ENCODE measurements at regions not wholly inside any gene's neighbourhood (a gene's known extent, or its start where the extent isn't known, plus 50 kb on each side); places are given as distances from the start of the nearest gene placed in this dataset.

DNA sequence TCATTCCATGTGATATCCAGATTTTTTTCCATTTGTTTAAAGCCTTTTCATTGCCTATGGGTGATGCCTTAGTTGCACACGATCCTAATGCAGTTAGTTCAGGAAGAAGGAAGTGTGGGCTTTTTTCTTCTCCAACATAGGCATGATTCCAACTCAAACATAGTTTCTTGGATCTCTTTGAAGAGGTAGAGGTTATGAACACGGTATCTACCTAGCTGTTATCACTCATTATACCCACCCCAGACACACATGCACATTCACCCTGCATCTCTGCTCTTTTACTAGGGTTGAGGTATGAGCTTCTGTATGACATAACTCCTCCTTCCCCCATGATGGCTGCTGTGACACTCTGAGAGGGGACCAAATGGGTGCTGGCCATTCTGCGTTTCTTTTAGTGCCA lies 122.1 kb upstream of the ZNF648 start:
- H3K4me3 Mint-ChIP-seq (ENCODE audit: unreplicated experiment) = no peak overlapping the region
- H3K4me1 Mint-ChIP-seq (ENCODE audit: unreplicated experiment) = peaks cover 28% of the 10 kb centered on the region

DNA sequence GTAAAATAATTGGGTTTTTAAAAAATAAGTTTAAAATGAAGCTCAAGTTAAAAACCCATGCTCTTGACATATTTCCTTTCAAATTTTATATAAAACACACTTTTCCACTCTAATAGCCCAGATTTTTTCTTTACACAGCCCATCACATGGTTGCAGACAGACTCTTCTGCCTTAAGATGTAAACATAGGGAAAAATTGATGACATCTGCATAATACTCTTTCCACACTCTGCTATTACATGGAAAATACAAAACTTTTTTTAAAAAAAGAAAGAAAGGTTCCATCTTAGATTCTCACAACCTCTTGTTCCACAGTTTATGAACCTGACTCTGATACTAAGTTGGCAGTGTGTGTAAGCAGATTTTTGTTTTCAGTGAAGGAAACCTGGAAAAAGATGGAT lies 120.8 kb upstream of the ZNF648 start:
- no peaks in the 10 kb centered on the region for H3K27me3 Mint-ChIP-seq (ENCODE audit: unreplicated experiment)
- H3K4me1 Mint-ChIP-seq (ENCODE audit: unreplicated experiment) = peaks cover 27% of the 10 kb centered on the region
- no peak for DNase-seq (ENCODE audit: extremely low spot score, unreplicated experiment)
- TF ChIP-seq, protein P1, sequence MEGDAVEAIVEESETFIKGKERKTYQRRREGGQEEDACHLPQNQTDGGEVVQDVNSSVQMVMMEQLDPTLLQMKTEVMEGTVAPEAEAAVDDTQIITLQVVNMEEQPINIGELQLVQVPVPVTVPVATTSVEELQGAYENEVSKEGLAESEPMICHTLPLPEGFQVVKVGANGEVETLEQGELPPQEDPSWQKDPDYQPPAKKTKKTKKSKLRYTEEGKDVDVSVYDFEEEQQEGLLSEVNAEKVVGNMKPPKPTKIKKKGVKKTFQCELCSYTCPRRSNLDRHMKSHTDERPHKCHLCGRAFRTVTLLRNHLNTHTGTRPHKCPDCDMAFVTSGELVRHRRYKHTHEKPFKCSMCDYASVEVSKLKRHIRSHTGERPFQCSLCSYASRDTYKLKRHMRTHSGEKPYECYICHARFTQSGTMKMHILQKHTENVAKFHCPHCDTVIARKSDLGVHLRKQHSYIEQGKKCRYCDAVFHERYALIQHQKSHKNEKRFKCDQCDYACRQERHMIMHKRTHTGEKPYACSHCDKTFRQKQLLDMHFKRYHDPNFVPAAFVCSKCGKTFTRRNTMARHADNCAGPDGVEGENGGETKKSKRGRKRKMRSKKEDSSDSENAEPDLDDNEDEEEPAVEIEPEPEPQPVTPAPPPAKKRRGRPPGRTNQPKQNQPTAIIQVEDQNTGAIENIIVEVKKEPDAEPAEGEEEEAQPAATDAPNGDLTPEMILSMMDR (IDR thresholded peaks at IDR 0.05) = no peak
- no peaks in the 10 kb centered on the region for H3K36me3 Mint-ChIP-seq (ENCODE audit: unreplicated experiment)
- H3K9me3 Mint-ChIP-seq (ENCODE audit: unreplicated experiment) = no peaks in the 10 kb centered on the region
- no peak overlapping the region for H3K4me3 Mint-ChIP-seq (ENCODE audit: unreplicated experiment)
- H3K27ac Mint-ChIP-seq (ENCODE audit: unreplicated experiment) = no peak overlapping the region

More for the DNA sequence above, 122.1 kb upstream of the ZNF648 start:
- Mint-ChIP-seq H3K9me3 (ENCODE audit: unreplicated experiment) (no peaks in the 10 kb centered on the region), H3K36me3 (ENCODE audit: unreplicated experiment) (no peaks in the 10 kb centered on the region), H3K27ac (ENCODE audit: unreplicated experiment) (no peak overlapping the region), H3K27me3 (ENCODE audit: unreplicated experiment) (no peaks in the 10 kb centered on the region)
- no peak for DNase-seq (ENCODE audit: extremely low spot score, unreplicated experiment)
- TF ChIP-seq, protein P1 (IDR thresholded peaks at IDR 0.05) = no peak

DNA sequence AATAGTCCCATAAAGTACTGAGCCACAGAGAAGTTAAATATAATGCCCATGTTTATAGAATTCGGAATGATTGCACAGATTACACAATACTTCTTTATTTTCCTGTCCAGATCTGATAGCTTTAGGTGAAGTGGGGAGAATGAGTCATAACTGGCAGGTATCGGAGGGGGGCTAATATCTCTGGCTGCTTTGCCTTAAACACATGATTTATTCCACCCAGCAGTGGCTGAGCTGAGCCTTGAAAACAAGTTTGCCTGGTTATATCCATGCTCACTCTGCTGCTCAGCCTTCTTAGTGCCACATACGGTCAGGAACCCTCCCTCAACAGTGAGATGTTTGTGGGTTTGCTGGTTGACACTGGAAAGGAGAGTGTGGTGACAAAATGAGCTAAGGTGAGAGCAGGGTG lies 119.7 kb upstream of the ZNF648 start:
- Mint-ChIP-seq H3K36me3 (ENCODE audit: unreplicated experiment) (no peaks in the 10 kb centered on the region), H3K27ac (ENCODE audit: unreplicated experiment) (no peak overlapping the region), H3K27me3 (ENCODE audit: unreplicated experiment) (no peaks in the 10 kb centered on the region), H3K4me3 (ENCODE audit: unreplicated experiment) (no peak overlapping the region), H3K4me1 (ENCODE audit: unreplicated experiment) (peaks cover 17% of the 10 kb centered on the region), H3K9me3 (ENCODE audit: unreplicated experiment) (no peaks in the 10 kb centered on the region)
- no peak for DNase-seq (ENCODE audit: extremely low spot score, unreplicated experiment)
- TF ChIP-seq, protein P1 (IDR thresholded peaks at IDR 0.05) = no peak

DNA sequence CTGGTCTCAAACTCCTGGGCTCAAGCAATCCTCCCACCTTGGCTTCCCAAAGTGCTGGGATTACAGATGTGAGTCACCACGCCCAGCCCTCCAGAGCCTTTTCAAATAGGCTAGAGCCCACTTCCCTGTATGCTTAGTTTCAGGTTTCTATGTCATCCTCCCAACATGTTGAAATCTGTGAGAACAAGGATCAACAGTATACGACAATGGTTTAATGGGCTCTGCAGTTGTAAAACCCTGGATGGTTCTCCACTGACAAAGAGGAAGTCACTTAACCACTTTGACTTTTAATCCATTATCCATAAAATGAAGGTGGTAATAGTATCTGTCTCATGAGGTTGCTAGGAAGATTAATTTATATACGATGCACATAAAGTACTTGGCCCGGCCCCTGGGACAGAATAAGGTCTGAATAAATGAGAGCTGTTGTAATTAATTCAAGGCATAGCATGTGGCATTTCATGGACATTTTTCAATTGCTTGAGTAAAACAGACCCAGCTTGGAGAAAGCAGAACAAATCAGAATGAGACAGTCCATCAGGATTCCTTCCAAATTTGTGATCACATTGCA lies 113.9 kb upstream of the ZNF648 start:
- TF ChIP-seq, protein P1 (IDR thresholded peaks at IDR 0.05) = no peak
- Mint-ChIP-seq H3K27me3 (ENCODE audit: unreplicated experiment) (no peaks in the 10 kb centered on the region), H3K4me3 (ENCODE audit: unreplicated experiment) (no peak overlapping the region), H3K4me1 (ENCODE audit: unreplicated experiment) (peaks cover 16% of the 10 kb centered on the region), H3K9me3 (ENCODE audit: unreplicated experiment) (no peaks in the 10 kb centered on the region), H3K36me3 (ENCODE audit: unreplicated experiment) (no peaks in the 10 kb centered on the region), H3K27ac (ENCODE audit: unreplicated experiment) (no peak overlapping the region)
- no peak for DNase-seq (ENCODE audit: extremely low spot score, unreplicated experiment)

DNA sequence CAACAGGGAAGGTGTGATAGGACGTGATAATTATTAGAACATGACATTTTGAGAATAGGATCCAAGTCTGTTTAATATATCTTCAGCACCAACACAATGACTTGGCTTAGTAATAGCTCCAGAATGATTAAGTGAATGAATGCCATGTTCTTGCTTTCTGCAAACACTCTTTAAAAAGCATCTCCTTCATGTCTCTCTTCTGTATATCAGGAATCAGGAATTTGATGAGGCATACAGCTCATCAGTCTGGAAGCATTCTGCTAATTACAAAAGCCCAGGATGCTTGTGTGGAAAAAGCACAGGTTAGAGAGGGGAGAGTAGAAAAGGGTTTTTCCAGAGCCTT lies 113.0 kb upstream of the ZNF648 start:
- TF ChIP-seq, protein P1 (IDR thresholded peaks at IDR 0.05) = no peak
- peaks cover 16% of the 10 kb centered on the region for H3K4me1 Mint-ChIP-seq (ENCODE audit: unreplicated experiment)
- no peaks in the 10 kb centered on the region for H3K9me3 Mint-ChIP-seq (ENCODE audit: unreplicated experiment)
- peak overlapping the region; percentile 73 for H3K27ac Mint-ChIP-seq (ENCODE audit: unreplicated experiment)
- H3K36me3 Mint-ChIP-seq (ENCODE audit: unreplicated experiment) = no peaks in the 10 kb centered on the region
- H3K4me3 Mint-ChIP-seq (ENCODE audit: unreplicated experiment) = no peak overlapping the region
- H3K27me3 Mint-ChIP-seq (ENCODE audit: unreplicated experiment) = no peaks in the 10 kb centered on the region
- DNase-seq (ENCODE audit: extremely low spot score, unreplicated experiment) = no peak

Measured in osteocyte (in vitro differentiated cells).